SU-DHL-6 (cell line): ENCODE measurements at regions not wholly inside any gene's neighbourhood (a gene's known extent, or its start where the extent isn't known, plus 50 kb on each side); places are given as distances from the start of the nearest gene placed in this dataset.

ENCODE experiments used
- EZH2phosphoT487 ChIP-seq: fragments of 200-600 bp; sonication (generic), shearing (Covaris generic); conservative IDR thresholded peaks from 2 replicates; pipeline ENCODE4 v1.6.1; 2018; ENCODE audit warnings: mild to moderate bottlenecking, antibody characterized with exemption, low read length, moderate library complexity, mixed read lengths
- TF ChIP-seq, protein P1 (sequence below): fragments of 200-600 bp; sonication (generic); IDR thresholded peaks from one replicate; pipeline ENCODE4 v1.5.1; 2017; ENCODE audit warnings: antibody characterized with exemption, mild to moderate bottlenecking, low read length, moderate library complexity; ENCODE audit not compliant: insufficient read depth, poor library complexity, severe bottlenecking

- TF ChIP-seq, protein P1, sequence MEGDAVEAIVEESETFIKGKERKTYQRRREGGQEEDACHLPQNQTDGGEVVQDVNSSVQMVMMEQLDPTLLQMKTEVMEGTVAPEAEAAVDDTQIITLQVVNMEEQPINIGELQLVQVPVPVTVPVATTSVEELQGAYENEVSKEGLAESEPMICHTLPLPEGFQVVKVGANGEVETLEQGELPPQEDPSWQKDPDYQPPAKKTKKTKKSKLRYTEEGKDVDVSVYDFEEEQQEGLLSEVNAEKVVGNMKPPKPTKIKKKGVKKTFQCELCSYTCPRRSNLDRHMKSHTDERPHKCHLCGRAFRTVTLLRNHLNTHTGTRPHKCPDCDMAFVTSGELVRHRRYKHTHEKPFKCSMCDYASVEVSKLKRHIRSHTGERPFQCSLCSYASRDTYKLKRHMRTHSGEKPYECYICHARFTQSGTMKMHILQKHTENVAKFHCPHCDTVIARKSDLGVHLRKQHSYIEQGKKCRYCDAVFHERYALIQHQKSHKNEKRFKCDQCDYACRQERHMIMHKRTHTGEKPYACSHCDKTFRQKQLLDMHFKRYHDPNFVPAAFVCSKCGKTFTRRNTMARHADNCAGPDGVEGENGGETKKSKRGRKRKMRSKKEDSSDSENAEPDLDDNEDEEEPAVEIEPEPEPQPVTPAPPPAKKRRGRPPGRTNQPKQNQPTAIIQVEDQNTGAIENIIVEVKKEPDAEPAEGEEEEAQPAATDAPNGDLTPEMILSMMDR: no peak
- TF ChIP-seq EZH2phosphoT487: no peak
Measured at GRCh38 chr11:116642481-116642880, 130.3 kb downstream of the BUD13 start.
